GM18511 (cell line): ENCODE measurements at regions not wholly inside any gene's neighbourhood (a gene's known extent, or its start where the extent isn't known, plus 50 kb on each side); places are given as distances from the start of the nearest gene placed in this dataset.

Source experiments
- ATAC-seq: cut with Tn5 transposase; IDR thresholded peaks from one replicate; pipeline ENCODE4 v1.9.1; 2021; ENCODE audit warnings: mild to moderate bottlenecking, moderate library complexity; ENCODE audit not compliant: unreplicated experiment

- no peak for ATAC-seq
Observed at GRCh38 chr18:68035774-68036522, 519.4 kb upstream of the DSEL start.

DNA sequence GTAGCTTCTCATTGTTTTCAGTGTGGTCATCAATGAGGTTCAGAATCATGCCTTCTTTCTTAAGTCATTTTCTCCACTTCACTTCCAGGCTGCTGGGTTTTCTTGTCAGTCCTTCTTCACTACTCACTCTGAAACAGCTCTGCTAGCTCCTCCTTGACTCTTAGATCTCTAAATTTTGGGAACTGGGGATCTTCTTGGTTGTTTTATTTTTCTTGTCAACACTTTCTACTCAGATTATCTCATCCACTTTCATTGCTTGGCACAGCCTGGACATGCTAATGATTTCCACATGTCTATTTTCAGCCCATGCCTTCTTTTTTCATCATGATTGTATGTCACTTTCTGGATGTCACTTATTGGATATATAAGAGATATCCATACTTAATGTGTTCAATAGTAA is 517.8 kb upstream of the DSEL start:
- ATAC-seq = no peak

GRCh38 chr18:68033466-68033865 is 516.9 kb upstream of the DSEL start:
- ATAC-seq = no peak

DNA sequence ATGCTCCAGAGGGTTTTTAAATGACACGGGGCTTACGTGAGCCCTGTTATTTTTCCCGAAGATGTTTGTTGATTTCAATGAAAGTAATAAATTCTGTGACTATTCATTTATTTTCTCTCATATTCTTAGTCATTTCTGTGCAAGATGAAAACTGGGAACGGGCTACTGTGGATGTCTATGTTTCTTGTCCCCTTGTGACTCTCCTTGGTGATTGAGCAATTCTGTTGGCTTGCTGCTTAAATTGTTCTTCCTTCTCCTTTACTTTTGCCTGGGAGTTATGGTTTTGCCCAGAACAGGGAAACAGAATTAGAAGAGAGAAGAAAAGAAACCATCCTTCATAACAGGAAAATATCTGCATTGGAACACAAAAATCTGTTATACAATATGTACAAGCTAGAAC is 508.2 kb upstream of the DSEL start:
- no peak for ATAC-seq

DNA sequence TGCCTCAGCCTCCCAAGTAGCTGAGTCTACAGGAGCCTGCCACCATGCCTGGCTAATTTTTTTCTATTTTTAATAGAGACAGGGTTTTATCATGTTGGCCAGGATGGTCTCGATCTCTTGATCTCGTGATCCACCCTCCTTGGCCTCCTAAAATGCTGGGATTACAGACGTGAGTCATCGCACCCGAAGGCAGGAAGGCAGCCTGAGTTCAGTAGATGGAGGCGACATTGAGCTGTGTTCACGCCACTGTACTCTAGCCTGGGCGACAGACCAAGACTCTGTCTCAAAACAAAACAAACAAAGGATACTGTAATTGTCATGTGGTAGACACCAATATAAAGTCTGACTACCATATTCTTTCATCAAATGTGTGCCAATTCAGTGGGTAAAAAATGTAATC is 500.9 kb upstream of the DSEL start:
- ATAC-seq = no peak

- no peak for ATAC-seq
Observed at GRCh38 chr18:67997496-67997895, 481.0 kb upstream of the DSEL start.

DNA sequence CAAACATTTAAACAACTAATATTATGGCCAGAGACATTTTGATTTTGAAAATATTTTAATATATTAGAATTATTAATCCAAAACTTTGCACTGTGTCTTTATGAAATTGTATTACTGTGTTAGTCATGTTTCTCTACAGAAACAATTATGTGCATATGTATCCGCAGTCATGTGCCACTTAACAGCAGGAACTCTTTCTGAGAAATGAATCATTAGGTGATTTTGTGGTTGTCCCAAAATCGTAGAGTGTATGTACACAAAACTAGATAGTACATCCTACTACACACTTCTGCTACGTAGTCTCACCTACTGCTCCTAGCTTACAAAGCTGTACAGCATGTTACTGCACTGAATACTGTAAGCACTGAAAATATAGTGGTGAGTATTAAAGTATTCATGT is 479.2 kb upstream of the DSEL start:
- no peak for ATAC-seq

GRCh38 chr18:67980241-67980640 is 463.7 kb upstream of the DSEL start:
- no peak for ATAC-seq

GRCh38 chr18:67977067-67977616 is 460.6 kb upstream of the DSEL start:
- no peak for ATAC-seq

- ATAC-seq = no peak
Observed at GRCh38 chr18:67973916-67974315, 457.4 kb upstream of the DSEL start.

- ATAC-seq = no peak
Observed at GRCh38 chr18:67969458-67969857, 452.9 kb upstream of the DSEL start.

DNA sequence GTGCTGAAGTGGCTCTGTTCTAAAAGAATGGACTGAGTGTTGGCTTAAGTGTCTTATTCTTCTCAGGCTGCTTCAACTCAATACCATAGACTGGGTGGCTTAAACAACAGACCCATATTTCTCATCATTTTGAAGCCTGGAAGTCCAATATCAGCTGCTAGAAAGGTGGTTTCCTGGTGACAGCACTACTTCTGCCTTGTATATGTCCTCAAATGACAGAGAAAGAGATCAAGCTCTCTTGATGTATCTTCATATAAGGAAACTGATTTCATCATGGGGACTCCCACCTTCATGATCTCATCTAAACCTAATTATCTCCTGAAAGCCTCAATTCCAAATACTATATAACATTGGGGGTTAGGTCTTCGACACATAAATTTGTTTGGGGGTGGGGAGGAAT is 449.7 kb upstream of the DSEL start:
- ATAC-seq = no peak

DNA sequence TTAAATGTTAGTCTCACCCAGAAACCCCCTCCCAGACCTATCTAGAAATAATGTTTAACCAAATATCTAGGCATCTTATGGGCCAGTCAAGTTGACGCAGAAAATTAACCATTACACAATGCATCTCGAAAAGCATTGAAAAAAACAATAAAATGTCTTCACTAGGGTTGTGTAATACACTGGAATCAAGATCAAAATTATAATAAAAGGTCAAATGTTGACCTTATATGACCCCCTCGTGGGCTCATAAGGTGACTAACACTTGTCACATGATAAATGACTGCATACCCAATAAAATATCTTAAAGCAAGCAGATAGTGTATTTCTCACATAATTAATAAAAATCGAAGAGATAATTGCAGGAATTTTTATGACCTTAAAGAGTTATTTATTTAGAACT is 447.9 kb upstream of the DSEL start:
- ATAC-seq = no peak

DNA sequence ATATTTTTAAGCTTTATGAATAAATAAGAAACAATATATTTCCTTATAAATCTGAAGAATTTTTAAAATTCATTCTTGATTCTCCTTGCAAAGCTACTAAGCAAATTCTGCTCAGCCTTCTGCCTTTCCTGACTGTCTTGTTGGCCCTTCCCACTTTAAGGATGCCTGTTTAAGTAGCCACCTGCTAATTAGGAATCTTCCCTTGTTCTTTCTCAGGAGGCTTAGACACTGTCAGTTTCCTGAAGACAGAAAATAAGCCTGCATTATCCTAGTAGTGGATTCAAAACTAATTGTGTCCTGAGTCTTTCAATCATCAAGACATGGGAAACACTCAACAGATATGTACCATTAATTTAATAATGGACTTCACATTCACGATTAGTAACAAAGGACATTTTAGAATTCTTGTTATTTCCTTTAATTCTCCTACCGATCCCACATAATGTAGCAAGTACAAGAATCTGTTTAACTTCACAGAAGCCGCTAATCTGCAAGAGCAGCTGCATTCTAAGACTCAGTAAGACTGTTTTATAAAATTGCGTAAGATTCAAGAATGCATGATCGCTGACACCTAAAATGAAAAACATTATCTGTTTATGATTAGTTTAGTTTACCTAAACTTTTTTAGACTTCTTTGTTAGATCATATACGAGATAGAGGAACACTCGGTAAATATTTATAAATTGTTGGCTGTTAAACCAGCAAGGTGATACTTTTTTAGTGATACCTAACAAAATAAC is 445.4 kb upstream of the DSEL start:
- no peak for ATAC-seq

DNA sequence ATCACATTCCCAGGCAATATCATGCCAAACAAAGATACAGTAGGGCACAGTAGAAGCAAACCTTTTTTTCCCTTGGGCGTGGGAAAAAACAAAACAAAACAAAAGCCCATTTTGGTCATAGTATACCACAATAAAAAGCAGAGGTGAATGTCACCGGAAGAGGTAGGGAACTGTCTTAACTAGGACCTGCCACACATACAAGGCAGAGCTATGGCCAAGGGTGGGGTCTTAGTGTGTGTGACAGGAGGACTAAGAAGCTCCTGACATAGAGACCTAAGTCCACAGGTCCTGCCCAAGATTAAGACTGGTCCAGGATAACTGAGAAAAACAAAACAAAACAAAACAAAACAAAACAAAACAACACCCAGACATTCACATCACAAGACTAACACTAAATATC is 441.2 kb upstream of the DSEL start:
- ATAC-seq = no peak

DNA sequence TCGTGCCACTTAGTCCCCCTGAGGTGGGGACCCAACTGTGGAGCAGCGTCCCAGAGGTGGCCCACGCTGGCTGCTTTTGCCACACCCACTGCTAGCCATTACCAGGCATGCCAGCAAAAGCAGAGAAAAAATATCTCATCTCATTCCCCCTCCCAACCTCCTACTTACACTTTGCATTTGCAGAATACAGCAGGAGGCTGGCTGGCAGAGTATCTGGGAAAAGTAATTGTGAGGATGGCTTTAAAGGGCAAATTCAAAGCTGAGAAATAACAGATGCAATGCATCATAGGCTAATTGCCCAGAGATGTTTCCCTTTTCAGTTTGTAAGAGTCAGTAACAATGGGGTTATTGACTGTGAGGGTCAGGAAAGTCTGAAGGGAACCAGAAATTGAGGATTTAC is 438.1 kb upstream of the DSEL start:
- ATAC-seq = no peak

- ATAC-seq = no peak
Observed at GRCh38 chr18:67951137-67951536, 434.6 kb upstream of the DSEL start.

DNA sequence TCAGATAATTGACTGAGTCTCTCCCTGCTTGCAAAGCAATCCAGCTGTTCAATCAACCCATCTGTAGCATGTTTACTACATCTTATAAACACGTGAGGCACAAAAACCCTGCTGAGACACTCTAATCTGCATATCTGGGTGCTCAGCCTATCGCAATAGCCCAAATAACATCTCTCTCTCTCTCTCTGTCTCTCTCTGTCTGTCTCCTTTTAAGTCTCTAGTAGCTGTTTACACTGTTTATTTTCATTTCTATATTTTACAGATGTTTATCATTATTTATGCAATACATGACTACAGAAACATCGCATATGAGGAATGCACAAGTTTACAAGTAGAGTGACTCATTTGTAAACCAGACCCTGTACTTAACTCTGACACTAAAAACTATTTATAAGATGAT is 422.1 kb upstream of the DSEL start:
- ATAC-seq = no peak

GRCh38 chr18:67935638-67936037 is 419.1 kb upstream of the DSEL start:
- no peak for ATAC-seq

- no peak for ATAC-seq
Observed at GRCh38 chr18:67933271-67933670, 416.8 kb upstream of the DSEL start.

GRCh38 chr18:67932271-67932670 is 415.8 kb upstream of the DSEL start:
- no peak for ATAC-seq
